ENCODE measurements at regions not wholly inside any gene's neighbourhood (a gene's known extent, or its start where the extent isn't known, plus 50 kb on each side); places are given as distances from the start of the nearest gene placed in this dataset.
"Not testable (repeated sequence)": the region's sequence is repeated elsewhere in the genome, so short reads cannot be mapped to it uniquely, and the experiment has no call there.

- DNase-seq = no peak
Measured at GRCh38 chr3:160098261-160098908, 109.8 kb downstream of the IL12A start.

GRCh38 chr3:160098926-160099626, 110.4 kb downstream of the IL12A start:
- DNase-seq = no peak

GRCh38 chr3:160099834-160100233, 111.2 kb downstream of the IL12A start:
- DNase-seq = no peak

GRCh38 chr3:160100610-160101009, 112.0 kb downstream of the IL12A start:
- no peak for DNase-seq

GRCh38 chr3:160102001-160102400, 113.4 kb downstream of the IL12A start:
- DNase-seq = not testable (repeated sequence)

GRCh38 chr3:160103397-160103796, 114.8 kb downstream of the IL12A start:
- no peak for DNase-seq

GRCh38 chr3:160105907-160106584, 117.4 kb downstream of the IL12A start:
- DNase-seq = no peak

- no peak for DNase-seq
Measured at GRCh38 chr3:160106905-160107861, 118.0 kb upstream of the C3orf80 start.

- DNase-seq = no peak
Measured at GRCh38 chr3:160108362-160108761, 116.9 kb upstream of the C3orf80 start.

GRCh38 chr3:160112481-160112880, 112.7 kb upstream of the C3orf80 start:
- DNase-seq = no peak

GRCh38 chr3:160112996-160113395, 112.2 kb upstream of the C3orf80 start:
- DNase-seq = no peak

GRCh38 chr3:160114355-160114995, 110.7 kb upstream of the C3orf80 start:
- no peak for DNase-seq

GRCh38 chr3:160115387-160115786, 109.8 kb upstream of the C3orf80 start:
- no peak for DNase-seq

- no peak for DNase-seq
Measured at GRCh38 chr3:160124224-160124623, 101.0 kb upstream of the C3orf80 start.

GRCh38 chr3:160125258-160125657, 100.0 kb upstream of the C3orf80 start:
- DNase-seq = no peak

- DNase-seq = no peak
Measured at GRCh38 chr3:160126051-160126450, 99.2 kb upstream of the C3orf80 start.

- no peak for DNase-seq
Measured at GRCh38 chr3:160126761-160127160, 98.5 kb upstream of the C3orf80 start.

- no peak for DNase-seq
Measured at GRCh38 chr3:160127308-160127707, 97.9 kb upstream of the C3orf80 start.

GRCh38 chr3:160128056-160128455, 97.2 kb upstream of the C3orf80 start:
- DNase-seq = no peak

GRCh38 chr3:160129459-160130061, 95.7 kb upstream of the C3orf80 start:
- DNase-seq = no peak

- DNase-seq = no peak
Measured at GRCh38 chr3:160130071-160130470, 95.2 kb upstream of the C3orf80 start.

GRCh38 chr3:160130950-160131349, 94.3 kb upstream of the C3orf80 start:
- DNase-seq = no peak
